Stomach (tissue), 8 donors: ENCODE measurements at regions not wholly inside any gene's neighbourhood (a gene's known extent, or its start where the extent isn't known, plus 50 kb on each side); places are given as distances from the start of the nearest gene placed in this dataset.

Experiments
- DNase-seq, 2 donors: peaks; one replicate each; pipeline versions ENCODE4 v3.0.0 to v3.0.0-alpha.2; 2013 to 2019
- H3K27ac ChIP-seq, 5 donors: fragments of 200-600 bp in 4 of 5; sonication (generic) in 4 of 5; one replicate each; pipeline ENCODE4 v1.5.1; 2013 to 2019; ENCODE audit warnings: mild to moderate bottlenecking in 1 of 5, moderate library complexity in 1 of 5
- H3K27me3 ChIP-seq, 3 donors: fragments of 200-600 bp; sonication (generic); one replicate each; pipeline ENCODE4 v1.5.1; 2017 to 2019; ENCODE audit warnings: mixed run types in 1 of 3
- H3K36me3 ChIP-seq, 4 donors: fragments of 200-600 bp; sonication (generic); 1 replicate in 3 of 4; 2 replicates in 1 of 4; pipeline ENCODE4 v1.5.1; 2016 to 2019
- H3K4me1 ChIP-seq, 4 donors: fragments of 200-600 bp; sonication (generic); one replicate each; pipeline ENCODE4 v1.5.1; 2016 to 2019
- H3K4me3 ChIP-seq, 4 donors: fragments of 200-600 bp; sonication (generic) in 3 of 4; one replicate each; pipeline ENCODE4 v1.5.1; 2016 to 2019; ENCODE audit warnings: mild to moderate bottlenecking in 1 of 4
- H3K9me3 ChIP-seq, 4 donors: fragments of 200-600 bp; sonication (generic); one replicate each; pipeline ENCODE4 v1.5.1; 2016 to 2019
- CTCF ChIP-seq, 7 experiments: fragments of 450-650 bp in 4 of 7; fragments of 200-600 bp in 3 of 7; sonication (generic) in 3 of 7; IDR thresholded peaks; one replicate each; pipeline ENCODE4 v1.5.1; 2016 to 2019; ENCODE audit warnings: antibody characterized with exemption in 7 of 7, control low read depth in 2 of 7, mild to moderate bottlenecking in 1 of 7
- EP300 ChIP-seq: sonication (generic); formaldehyde crosslinking; IDR thresholded peaks from one replicate; pipeline ENCODE4 v1.6.1; 2017; ENCODE audit warnings: antibody characterized with exemption
- POLR2A ChIP-seq, 4 donors: fragments of 450-650 bp; IDR thresholded peaks; one replicate each; pipeline ENCODE4 v1.6.1; 2016; ENCODE audit warnings: antibody characterized with exemption in 4 of 4, control low read depth in 2 of 4, mild to moderate bottlenecking in 1 of 4, moderate library complexity in 1 of 4
- POLR2AphosphoS5 ChIP-seq, 3 donors: sonication (generic); formaldehyde crosslinking; IDR thresholded peaks; one replicate each; pipeline ENCODE4 v1.6.1; 2016; ENCODE audit warnings: antibody characterized with exemption in 3 of 3
- WGBS, 5 donors: extraction: QIAGEN DNeasy Blood & Tissue Kit in 3 of 5; methylation state at CpG; one replicate each; pipeline versions ENCODE4 v1.1.5 to v1.1.7; 2013 to 2018; 5-methylcytosine and 5-hydroxymethylcytosine counted together
- intact Hi-C: fragments of 100-400 bp; cut with DNase I; formaldehyde crosslinking; loops from one replicate; pipeline ENCODE4 v1.15.1; 2023; ENCODE audit warnings: low total_unique reads
- donor health status: healthy with polysubstance abuse.
- donor health status: Bipolar disorder and iron deficiency.
- donor health status: healthy.

DNA sequence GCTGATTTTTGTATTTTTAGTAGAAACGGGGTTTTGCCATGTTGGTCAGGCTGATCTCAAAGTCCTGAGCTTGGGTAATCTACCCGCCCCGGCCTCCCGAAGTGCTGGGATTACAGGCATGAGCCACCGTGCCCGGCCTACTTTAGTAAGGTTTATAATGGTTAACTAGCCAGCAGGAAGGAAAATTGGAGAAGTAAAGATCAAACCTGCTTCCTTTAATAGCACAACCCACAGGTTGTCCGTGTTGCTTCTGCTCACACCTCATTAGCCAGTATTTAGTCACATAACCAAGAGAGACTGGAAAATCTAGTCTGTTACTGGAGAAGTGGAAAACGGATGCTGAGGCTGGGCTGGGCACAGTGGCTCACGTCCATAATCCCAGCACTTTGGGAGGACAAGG is 51.9 kb upstream of the TBL1XR1 start:
- WGBS, 5 donors: 78 to 90% (median 90%) methylated on average over 8 to 9 of the region's 9 CpGs
- no peaks in the 10 kb centered on the region for H3K36me3 ChIP-seq
- intact Hi-C loops: no loop called here
- H3K27me3 ChIP-seq: no peaks in the 10 kb centered on the region
- no peaks in the 10 kb centered on the region for H3K9me3 ChIP-seq
- no peaks in the 10 kb centered on the region for H3K4me1 ChIP-seq
- TF ChIP-seq POLR2AphosphoS5 (IDR thresholded peaks at IDR 0.05) (no peak), EP300 (no peak), POLR2A (IDR thresholded peaks at IDR 0.05) (no peak)
- DNase-seq: no peak
- H3K27ac ChIP-seq: no peak overlapping the region
- H3K4me3 ChIP-seq: no peak overlapping the region

GRCh38 chr3:177250151-177250550 is 52.9 kb upstream of the TBL1XR1 start:
- H3K9me3 ChIP-seq: no peaks in the 10 kb centered on the region
- H3K27ac ChIP-seq: no peak overlapping the region
- no peaks in the 10 kb centered on the region for H3K27me3 ChIP-seq
- H3K36me3 ChIP-seq: no peaks in the 10 kb centered on the region
- WGBS, 5 donors: 80 to 96% (median 87%) methylated on average over 1 of the region's 1 CpG
- intact Hi-C loops: no loop called here
- no peaks in the 10 kb centered on the region for H3K4me1 ChIP-seq
- DNase-seq: no peak
- TF ChIP-seq POLR2A (IDR thresholded peaks at IDR 0.05) (no peak), POLR2AphosphoS5 (IDR thresholded peaks at IDR 0.05) (no peak), EP300 (no peak), CTCF (IDR thresholded peaks at IDR 0.05) (no peak)
- H3K4me3 ChIP-seq: no peak overlapping the region

DNA sequence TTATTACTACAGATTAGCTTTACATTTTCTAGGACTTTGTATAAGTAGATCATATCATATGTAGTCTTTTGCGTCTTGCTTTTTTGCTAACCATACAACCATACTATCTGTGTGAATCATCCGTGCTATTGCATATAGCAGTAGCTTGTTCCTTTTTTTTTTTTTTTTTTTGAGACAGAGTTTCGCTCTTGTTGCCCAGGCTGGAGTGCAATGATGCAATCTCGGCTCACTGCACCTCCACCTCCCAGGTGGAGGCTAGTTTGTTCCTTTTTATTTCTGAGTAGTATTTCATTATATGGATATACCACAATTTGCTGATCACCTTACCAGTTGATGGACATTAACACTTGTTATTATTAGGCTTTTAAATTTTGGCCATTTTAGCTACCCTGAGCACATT is 54.5 kb upstream of the TBL1XR1 start:
- TF ChIP-seq POLR2AphosphoS5 (IDR thresholded peaks at IDR 0.05) (no peak), EP300 (no peak), POLR2A (IDR thresholded peaks at IDR 0.05) (no peak), CTCF (IDR thresholded peaks at IDR 0.05) (no peak)
- intact Hi-C loops: no loop called here
- Histone ChIP-seq H3K27ac (no peak overlapping the region), H3K27me3 (no peaks in the 10 kb centered on the region), H3K36me3 (no peaks in the 10 kb centered on the region), H3K9me3 (no peaks in the 10 kb centered on the region), H3K4me1 (no peaks in the 10 kb centered on the region), H3K4me3 (no peak overlapping the region)
- 91 to 100% (median 92%) methylated on average over 4 of the region's 4 CpGs for WGBS, 5 donors
- no peak for DNase-seq

GRCh38 chr3:177257006-177257405 is 59.7 kb upstream of the TBL1XR1 start:
- no peak for DNase-seq
- Histone ChIP-seq H3K4me3 (no peak overlapping the region), H3K4me1 (no peaks in the 10 kb centered on the region), H3K27ac (no peak overlapping the region), H3K27me3 (no peaks in the 10 kb centered on the region), H3K9me3 (no peaks in the 10 kb centered on the region), H3K36me3 (no peaks in the 10 kb centered on the region)
- no peak for TF ChIP-seq POLR2A (IDR thresholded peaks at IDR 0.05)
- no peak for TF ChIP-seq POLR2AphosphoS5 (IDR thresholded peaks at IDR 0.05)
- TF ChIP-seq EP300: no peak
- 79 to 93% (median 87%) methylated on average over 1 of the region's 1 CpG for WGBS, 5 donors
- intact Hi-C loops: no loop called here

GRCh38 chr3:177257625-177258024 is 60.3 kb upstream of the TBL1XR1 start:
- Histone ChIP-seq H3K27ac (no peak overlapping the region), H3K4me3 (no peak overlapping the region), H3K4me1 (no peaks in the 10 kb centered on the region), H3K9me3 (no peaks in the 10 kb centered on the region), H3K36me3 (no peaks in the 10 kb centered on the region), H3K27me3 (no peaks in the 10 kb centered on the region)
- intact Hi-C loops: no loop called here
- TF ChIP-seq CTCF (IDR thresholded peaks at IDR 0.05): no peak
- TF ChIP-seq POLR2AphosphoS5 (IDR thresholded peaks at IDR 0.05): no peak
- no peak for TF ChIP-seq EP300
- no peak for TF ChIP-seq POLR2A (IDR thresholded peaks at IDR 0.05)
- no peak for DNase-seq
- 49 to 75% (median 55%) methylated on average over 2 of the region's 2 CpGs for WGBS, 5 donors
